ENCODE measurements at regions not wholly inside any gene's neighbourhood (a gene's known extent, or its start where the extent isn't known, plus 50 kb on each side); places are given as distances from the start of the nearest gene placed in this dataset.
A peak's percentile ranks its signal among the peaks of the same experiment; 100 is the strongest.

GRCh38 chr7:138387755-138388475, 72.1 kb upstream of the TRIM24 start (continued):
- TF ChIP-seq ZNF426 (tag by site-specific recombination; IDR thresholded peaks at IDR 0.05) (no peak), ZNF221 (tag by site-specific recombination; IDR thresholded peaks at IDR 0.05; ENCODE audit: borderline replicate concordance) (no peak)

GRCh38 chr7:138388673-138389491, 71.2 kb upstream of the TRIM24 start:
- TF ChIP-seq ZNF202 (tag by site-specific recombination; IDR thresholded peaks at IDR 0.05; ENCODE audit: borderline replicate concordance) (no peak), ZNF48 (tag by site-specific recombination; IDR thresholded peaks at IDR 0.05) (no peak), TCF7L2 (IDR thresholded peaks at IDR 0.05; ENCODE audit: borderline replicate concordance, low read depth, low read length) (peak; percentile 28; the same call in 1 of the 2 replicates), SETDB1 (IDR thresholded peaks at IDR 0.05; ENCODE audit: insufficient read length, low read length) (peak; percentile 47), ZIC2 (tag by site-specific recombination; IDR thresholded peaks at IDR 0.05) (no peak), SCRT1 (tag by site-specific recombination; IDR thresholded peaks at IDR 0.05; ENCODE audit: borderline replicate concordance) (no peak), ZBTB26 (tag by site-specific recombination; optimal IDR thresholded peaks at IDR 0.05) (no peak)
- Histone ChIP-seq H3K9me3 (ENCODE audit: control insufficient read depth, insufficient read depth, low read depth, low read length) (no peaks in the 10 kb centered on the region), H3K27ac (ENCODE audit: extremely low read depth, low read depth, low read length) (no peak overlapping the region), H3K36me3 (ENCODE audit: control insufficient read depth in 2 of 2, insufficient read depth in 1 of 2, low read length in 2 of 2) (no peaks in the 10 kb centered on the region), H3K4me3 (ENCODE audit: low read depth, low read length) (no peak overlapping the region), H3K4me1 (ENCODE audit: control insufficient read depth, insufficient read depth, low read length) (no peaks in the 10 kb centered on the region)
- POLR2A ChIA-PET: no interaction called here
- CTCF ChIA-PET: interaction anchor here (0.7 kb wide), 1 partner anchor 60 kb away, joined by 4 read pairs; no protein-coding TSS in a partner anchor

- no peak overlapping the region for H3K27ac ChIP-seq (ENCODE audit: extremely low read depth, low read depth, low read length)
- no peaks in the 10 kb centered on the region for H3K36me3 ChIP-seq (ENCODE audit: control insufficient read depth in 2 of 2, insufficient read depth in 1 of 2, low read length in 2 of 2)
- no peaks in the 10 kb centered on the region for H3K4me1 ChIP-seq (ENCODE audit: control insufficient read depth, insufficient read depth, low read length)
- ChIA-PET CTCF (no interaction called here), POLR2A (interaction anchor here (0.7 kb wide), 1 partner anchor 442 kb away, joined by 3 read pairs; no protein-coding TSS in a partner anchor)
- no peak overlapping the region for H3K4me3 ChIP-seq (ENCODE audit: low read depth, low read length)
- no peaks in the 10 kb centered on the region for H3K9me3 ChIP-seq (ENCODE audit: control insufficient read depth, insufficient read depth, low read depth, low read length)
- TF ChIP-seq ZNF354C (tag by site-specific recombination; IDR thresholded peaks at IDR 0.05; ENCODE audit: borderline replicate concordance, low read depth) (no peak), ZNF280D (tag by site-specific recombination; IDR thresholded peaks at IDR 0.05) (no peak), ZNF785 (tag by site-specific recombination; IDR thresholded peaks at IDR 0.05) (no peak), ZNF169 (tag by site-specific recombination; IDR thresholded peaks at IDR 0.05) (no peak), CTCF (tag by site-specific recombination; IDR thresholded peaks at IDR 0.05) (no peak), ZNF530 (tag by site-specific recombination; IDR thresholded peaks at IDR 0.05; ENCODE audit: low read depth) (no peak), PATZ1 (tag by site-specific recombination; IDR thresholded peaks at IDR 0.05) (no peak), KLF8 (tag by site-specific recombination; IDR thresholded peaks at IDR 0.05) (no peak), ZSCAN23 (tag by site-specific recombination; IDR thresholded peaks at IDR 0.05) (no peak), KLF10 (tag by site-specific recombination; IDR thresholded peaks at IDR 0.05) (no peak), ZNF610 (tag by site-specific recombination; IDR thresholded peaks at IDR 0.05; ENCODE audit: borderline replicate concordance) (no peak), ZNF585B (tag by site-specific recombination; IDR thresholded peaks at IDR 0.05) (no peak)
Measured at GRCh38 chr7:138395763-138396162, 64.3 kb upstream of the TRIM24 start.

All from HEK293 (cell line).